ENCODE measurements at regions not wholly inside any gene's neighbourhood (a gene's known extent, or its start where the extent isn't known, plus 50 kb on each side); places are given as distances from the start of the nearest gene placed in this dataset.

DNA sequence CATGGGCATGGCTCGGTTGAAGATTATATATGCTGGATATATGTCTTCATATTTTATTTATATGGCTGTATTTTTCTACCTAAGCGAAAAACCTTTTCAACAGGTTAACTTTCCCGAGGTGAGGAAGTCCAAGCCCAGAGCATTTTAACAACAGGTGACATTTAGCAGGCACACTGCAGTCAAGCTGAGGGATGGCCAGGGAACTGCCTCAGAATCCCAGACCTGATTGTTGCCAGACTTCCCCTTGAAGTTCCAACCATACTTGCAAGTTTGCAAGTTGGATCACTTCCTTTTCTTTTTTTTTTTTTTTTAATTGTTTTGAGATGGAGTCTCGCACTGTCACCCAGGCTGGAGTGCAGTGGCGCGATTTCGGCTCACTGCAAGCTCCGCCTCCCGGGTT lies 166.0 kb upstream of the FRMD6 start:
- H3K9me3 ChIP-seq: no peaks in the 10 kb centered on the region
- H3K27ac ChIP-seq: no peak overlapping the region
- H3K4me3 ChIP-seq: no peak overlapping the region
- DNase-seq (no peak), ATAC-seq (no peak)
- TF ChIP-seq POLR2A (IDR thresholded peaks at IDR 0.05): no peak
- TF ChIP-seq, protein P1, sequence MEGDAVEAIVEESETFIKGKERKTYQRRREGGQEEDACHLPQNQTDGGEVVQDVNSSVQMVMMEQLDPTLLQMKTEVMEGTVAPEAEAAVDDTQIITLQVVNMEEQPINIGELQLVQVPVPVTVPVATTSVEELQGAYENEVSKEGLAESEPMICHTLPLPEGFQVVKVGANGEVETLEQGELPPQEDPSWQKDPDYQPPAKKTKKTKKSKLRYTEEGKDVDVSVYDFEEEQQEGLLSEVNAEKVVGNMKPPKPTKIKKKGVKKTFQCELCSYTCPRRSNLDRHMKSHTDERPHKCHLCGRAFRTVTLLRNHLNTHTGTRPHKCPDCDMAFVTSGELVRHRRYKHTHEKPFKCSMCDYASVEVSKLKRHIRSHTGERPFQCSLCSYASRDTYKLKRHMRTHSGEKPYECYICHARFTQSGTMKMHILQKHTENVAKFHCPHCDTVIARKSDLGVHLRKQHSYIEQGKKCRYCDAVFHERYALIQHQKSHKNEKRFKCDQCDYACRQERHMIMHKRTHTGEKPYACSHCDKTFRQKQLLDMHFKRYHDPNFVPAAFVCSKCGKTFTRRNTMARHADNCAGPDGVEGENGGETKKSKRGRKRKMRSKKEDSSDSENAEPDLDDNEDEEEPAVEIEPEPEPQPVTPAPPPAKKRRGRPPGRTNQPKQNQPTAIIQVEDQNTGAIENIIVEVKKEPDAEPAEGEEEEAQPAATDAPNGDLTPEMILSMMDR (IDR thresholded peaks at IDR 0.05): no peak
- H3K27me3 ChIP-seq: no peaks in the 10 kb centered on the region
- no peaks in the 10 kb centered on the region for H3K4me1 ChIP-seq
- no peaks in the 10 kb centered on the region for H3K36me3 ChIP-seq
- intact Hi-C loops (cut with DNase I): no loop called here
- WGBS, 4 donors: 92 to 95% (median 94%) methylated on average over 9 of the region's 9 CpGs

DNA sequence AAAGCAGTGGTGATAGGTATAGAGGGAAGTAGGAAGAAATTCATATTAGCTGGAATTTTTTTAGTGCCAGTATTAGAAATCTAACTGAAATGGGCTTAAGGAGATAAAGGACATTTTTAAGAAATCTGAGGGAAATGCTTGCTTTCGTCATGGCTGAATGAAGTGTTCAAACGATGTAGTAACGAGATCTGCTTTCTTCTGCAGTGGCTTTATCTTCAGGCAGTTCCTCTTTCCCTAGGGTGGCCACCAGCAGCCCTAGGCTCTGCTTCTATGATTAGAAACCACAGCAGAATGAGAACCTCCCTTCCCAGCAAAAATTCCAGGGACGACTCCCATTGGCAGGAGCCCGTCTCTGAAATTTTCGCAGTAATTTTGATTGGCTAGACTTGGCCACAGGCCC lies 163.9 kb upstream of the FRMD6 start:
- H3K4me3 ChIP-seq: no peak overlapping the region
- H3K27me3 ChIP-seq: no peaks in the 10 kb centered on the region
- intact Hi-C loops (cut with DNase I): no loop called here
- H3K36me3 ChIP-seq: no peaks in the 10 kb centered on the region
- 56 to 69% (median 68%) methylated on average over 6 of the region's 6 CpGs for WGBS, 4 donors
- TF ChIP-seq, protein P1 (IDR thresholded peaks at IDR 0.05): no peak
- H3K9me3 ChIP-seq: no peaks in the 10 kb centered on the region
- no peak for ATAC-seq
- no peak overlapping the region for H3K27ac ChIP-seq
- no peak for DNase-seq
- no peaks in the 10 kb centered on the region for H3K4me1 ChIP-seq

DNA sequence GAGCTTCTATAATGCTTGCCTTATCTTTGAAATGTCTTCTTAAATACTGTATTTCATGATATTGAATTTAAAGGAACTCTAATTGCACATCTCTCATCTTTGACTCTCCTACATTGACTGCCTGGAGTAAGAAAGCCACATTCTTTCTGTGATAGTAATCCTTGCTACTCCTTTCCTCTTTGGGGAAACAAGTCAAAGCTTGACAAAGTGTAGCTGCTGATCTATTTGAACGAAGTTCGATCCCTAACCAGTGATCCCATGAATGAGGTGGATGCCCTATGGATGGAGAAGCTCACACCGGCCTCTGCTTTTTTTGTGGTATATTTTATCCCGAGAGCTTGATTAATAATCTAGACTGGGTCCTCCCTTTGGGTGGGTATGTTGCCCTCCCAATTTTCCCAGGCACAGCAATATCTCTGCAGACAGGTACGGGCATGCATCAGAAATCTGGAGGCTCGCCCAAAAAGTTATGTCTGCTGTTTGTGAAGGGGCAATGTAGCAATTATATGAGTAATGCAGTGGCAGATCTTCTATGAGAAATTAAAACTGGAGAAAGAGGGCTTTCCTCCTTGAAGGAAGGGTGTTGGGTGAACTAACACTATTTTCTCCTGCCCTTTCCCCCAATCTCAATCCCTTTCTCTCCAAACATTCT lies 163.0 kb upstream of the FRMD6 start:
- Histone ChIP-seq H3K27ac (no peak overlapping the region), H3K36me3 (no peaks in the 10 kb centered on the region), H3K27me3 (no peaks in the 10 kb centered on the region), H3K4me3 (no peak overlapping the region), H3K4me1 (no peaks in the 10 kb centered on the region), H3K9me3 (peaks cover 0 to 6% (median 0%) of the 10 kb centered on the region in 12 donors)
- ATAC-seq (no peak), DNase-seq (no peak)
- intact Hi-C loops (cut with DNase I): no loop called here
- TF ChIP-seq, protein P1 (IDR thresholded peaks at IDR 0.05): no peak
- 94 to 96% (median 95%) methylated on average over 6 of the region's 6 CpGs for WGBS, 4 donors

DNA sequence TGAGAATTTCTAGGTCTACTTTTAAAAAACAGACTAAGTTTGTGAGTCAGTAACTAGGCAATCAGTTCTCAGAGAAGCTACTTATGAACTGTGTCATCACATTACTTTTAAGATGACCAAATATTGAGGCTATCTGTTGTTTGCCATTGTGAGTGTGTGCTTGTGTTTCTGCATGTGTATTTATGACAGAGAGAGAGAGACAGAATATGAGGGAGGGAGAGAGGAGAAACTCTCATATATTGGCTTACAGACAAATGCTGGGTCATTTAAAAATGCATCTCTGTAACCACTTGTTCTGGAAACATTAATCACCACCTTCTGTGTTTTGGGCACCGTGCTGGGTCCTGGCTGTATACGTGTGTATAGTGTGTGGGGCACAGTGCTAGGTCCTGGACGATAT lies 161.5 kb upstream of the FRMD6 start:
- peaks cover 0 to 6% (median 0%) of the 10 kb centered on the region in 12 donors for H3K9me3 ChIP-seq
- no peaks in the 10 kb centered on the region for H3K4me1 ChIP-seq
- intact Hi-C loops (cut with DNase I): no loop called here
- H3K27ac ChIP-seq: no peak overlapping the region
- ATAC-seq (no peak), DNase-seq (no peak)
- no peaks in the 10 kb centered on the region for H3K27me3 ChIP-seq
- H3K36me3 ChIP-seq: no peaks in the 10 kb centered on the region
- WGBS, 4 donors: 76 to 96% (median 88%) methylated on average over 3 of the region's 3 CpGs
- no peak overlapping the region for H3K4me3 ChIP-seq
- TF ChIP-seq POLR2A (IDR thresholded peaks at IDR 0.05): no peak
- TF ChIP-seq, protein P1 (IDR thresholded peaks at IDR 0.05): no peak

All from heart left ventricle (tissue), 16 donors.